Omental fat pad (tissue), 3 donors: ENCODE measurements at regions not wholly inside any gene's neighbourhood (a gene's known extent, or its start where the extent isn't known, plus 50 kb on each side); places are given as distances from the start of the nearest gene placed in this dataset.

Source experiments
- ATAC-seq: fragments of 150-250 bp; one replicate; pipeline ENCODE4 v1.9.1; 2016; ENCODE audit warnings: mild to moderate bottlenecking, moderate library complexity; ENCODE audit not compliant: low FRiP score
- DNase-seq: peaks from one replicate; pipeline ENCODE4 v3.0.0-alpha.2; 2019; ENCODE audit warnings: low spot score
- CTCF ChIP-seq, 3 donors: fragments of 450-650 bp; IDR thresholded peaks; one replicate each; pipeline ENCODE4 v1.5.1; 2016 to 2017; ENCODE audit warnings: antibody characterized with exemption in 3 of 3, mild to moderate bottlenecking in 3 of 3, moderate library complexity in 2 of 3

DNA sequence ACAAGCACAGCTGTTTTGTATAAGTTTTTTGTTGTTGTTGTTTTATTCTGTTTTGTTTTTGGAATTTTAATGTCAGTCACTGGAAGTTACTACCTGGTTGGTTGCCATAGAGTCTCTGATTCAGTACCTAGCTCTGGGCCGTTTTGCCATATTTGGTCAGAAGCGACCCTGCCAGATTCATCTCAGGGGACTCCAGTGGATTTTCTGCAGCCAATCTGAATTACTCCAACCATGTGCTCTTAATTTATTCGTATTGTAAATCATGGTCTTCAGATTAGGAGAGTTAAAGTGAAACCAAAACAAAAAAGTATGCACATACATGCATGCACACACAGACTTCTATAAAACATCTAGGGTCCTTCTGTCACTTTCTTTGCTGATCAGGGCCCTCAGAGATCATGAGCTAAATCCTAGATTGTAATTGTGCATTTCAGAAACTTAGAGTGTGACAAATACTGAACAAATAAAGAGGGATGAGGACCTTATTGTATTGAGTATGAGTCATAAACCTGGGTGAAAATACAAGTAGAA lies 317.4 kb upstream of the UBE2E3 start:
- no peak for ATAC-seq
- no peak for DNase-seq
- TF ChIP-seq CTCF (IDR thresholded peaks at IDR 0.05), result no peak

- no peak for TF ChIP-seq CTCF (IDR thresholded peaks at IDR 0.05)
- ATAC-seq, result no peak
These were observed 317.9 kb upstream of the UBE2E3 start for GRCh38 chr2:180662521-180662920.

GRCh38 chr2:180661686-180662030 lies 318.7 kb upstream of the UBE2E3 start:
- DNase-seq, result no peak
- no peak for TF ChIP-seq CTCF (IDR thresholded peaks at IDR 0.05)
- no peak for ATAC-seq

More at GRCh38 chr2:180662521-180662920, 317.9 kb upstream of the UBE2E3 start:
- DNase-seq, result no peak

GRCh38 chr2:180660881-180661685 lies 319.3 kb upstream of the UBE2E3 start:
- ATAC-seq, result no peak
- DNase-seq, result no peak
- no peak for TF ChIP-seq CTCF (IDR thresholded peaks at IDR 0.05)

GRCh38 chr2:180660207-180660606 lies 320.2 kb upstream of the UBE2E3 start:
- ATAC-seq, result no peak
- no peak for TF ChIP-seq CTCF (IDR thresholded peaks at IDR 0.05)
- DNase-seq, result no peak

GRCh38 chr2:180657054-180657453 lies 323.4 kb upstream of the UBE2E3 start:
- ATAC-seq, result no peak
- TF ChIP-seq CTCF (IDR thresholded peaks at IDR 0.05), result no peak
- DNase-seq, result no peak

- DNase-seq, result no peak
- no peak for ATAC-seq
- TF ChIP-seq CTCF (IDR thresholded peaks at IDR 0.05), result no peak
These were observed 324.0 kb upstream of the UBE2E3 start for GRCh38 chr2:180656455-180656847.
